PC-9 (cell line): ENCODE measurements at regions not wholly inside any gene's neighbourhood (a gene's known extent, or its start where the extent isn't known, plus 50 kb on each side); places are given as distances from the start of the nearest gene placed in this dataset.

Source experiments
- BruUV-seq: library from RNA; stranded (reverse); fragments of 400-500 nt; replicated peaks from 2 replicates; lab custom pipeline; 2021; lab: Mats Ljungman, UMichigan
- CTCF ChIA-PET: fragments of 300-600 bp; sonication (Branson Sonifier 250); formaldehyde crosslinking; loops from one replicate; lab custom pipeline; 2022; ENCODE audit warnings: antibody characterized with exemption; lab: Charles Lee
- POLR2A ChIA-PET: fragments of 300-600 bp; sonication (Branson Sonifier 250); formaldehyde crosslinking; loops from one replicate; lab custom pipeline; 2022; ENCODE audit warnings: antibody characterized with exemption; ENCODE audit not compliant: unreplicated experiment; lab: Charles Lee
- DNase-seq, 2 experiments: peaks; one replicate each; pipeline versions ENCODE4 v3.0.0 to v3.0.0-alpha.2; 2015 to 2022; ENCODE audit warnings: mixed read lengths in 1 of 2
- H2AFZ ChIP-seq: fragments of 200-600 bp; sonication (generic); 2 replicates; pipeline ENCODE4 v1.8.1; 2017; ENCODE audit warnings: antibody characterized with exemption
- H3F3A ChIP-seq: fragments of 200-600 bp; sonication (generic); 2 replicates; pipeline ENCODE4 v1.8.1; 2017; ENCODE audit warnings: antibody characterized with exemption, mild to moderate bottlenecking, low read depth; ENCODE audit not compliant: insufficient read depth
- H3K27ac ChIP-seq: fragments of 200-600 bp; sonication (generic); 2 replicates; pipeline ENCODE4 v1.6.1; 2016; ENCODE audit warnings: mixed run types
- H3K27me3 ChIP-seq: fragments of 200-600 bp; sonication (generic); 2 replicates; pipeline ENCODE4 v1.6.1; 2016; ENCODE audit warnings: low read depth, mixed run types; ENCODE audit not compliant: insufficient read depth
- H3K36me3 ChIP-seq: fragments of 200-600 bp; sonication (generic); 2 replicates; pipeline ENCODE4 v1.6.1; 2016; ENCODE audit warnings: low read depth, mixed run types
- H3K4me1 ChIP-seq: fragments of 200-600 bp; sonication (generic); replicated peaks from 2 replicates; pipeline ENCODE4 v1.6.1; 2016; ENCODE audit warnings: mixed run types; ENCODE audit not compliant: insufficient read depth
- H3K4me2 ChIP-seq: fragments of 200-600 bp; sonication (generic); 2 replicates; pipeline ENCODE4 v1.6.1; 2017; ENCODE audit warnings: mixed run types
- H3K4me3 ChIP-seq: fragments of 200-600 bp; sonication (generic); 2 replicates; pipeline ENCODE4 v1.6.1; 2016; ENCODE audit warnings: mixed run types
- H3K79me2 ChIP-seq: fragments of 200-600 bp; sonication (generic); 2 replicates; pipeline ENCODE4 v1.6.1; 2017; ENCODE audit warnings: low read depth, mixed run types
- H3K9me2 ChIP-seq: fragments of 200-600 bp; sonication (generic); 2 replicates; pipeline ENCODE4 v1.8.1; 2017; ENCODE audit warnings: mild to moderate bottlenecking; ENCODE audit not compliant: insufficient read depth
- H3K9me3 ChIP-seq: fragments of 200-600 bp; sonication (generic); 2 replicates; pipeline ENCODE4 v1.8.1; 2016; ENCODE audit warnings: low read depth; ENCODE audit not compliant: insufficient read depth
- H4K20me1 ChIP-seq: fragments of 200-600 bp; sonication (generic); 2 replicates; pipeline ENCODE4 v1.8.1; 2017; ENCODE audit not compliant: insufficient read depth
- CTCF ChIP-seq: fragments of 200-600 bp; sonication (generic); conservative IDR thresholded peaks from 2 replicates; pipeline ENCODE4 v1.6.1; 2017; ENCODE audit warnings: mixed run types, antibody characterized with exemption, mild to moderate bottlenecking, moderate library complexity
- EZH2 ChIP-seq: fragments of 200-600 bp; sonication (generic); IDR thresholded peaks from 2 replicates; pipeline ENCODE4 v1.8.0; 2017; ENCODE audit warnings: antibody characterized with exemption, low read depth
- intact Hi-C: fragments of 100-400 bp; cut with micrococcal nuclease; formaldehyde crosslinking; loops from one replicate; pipeline ENCODE4 v1.10.0; 2022; ENCODE audit not compliant: unreplicated experiment

DNA sequence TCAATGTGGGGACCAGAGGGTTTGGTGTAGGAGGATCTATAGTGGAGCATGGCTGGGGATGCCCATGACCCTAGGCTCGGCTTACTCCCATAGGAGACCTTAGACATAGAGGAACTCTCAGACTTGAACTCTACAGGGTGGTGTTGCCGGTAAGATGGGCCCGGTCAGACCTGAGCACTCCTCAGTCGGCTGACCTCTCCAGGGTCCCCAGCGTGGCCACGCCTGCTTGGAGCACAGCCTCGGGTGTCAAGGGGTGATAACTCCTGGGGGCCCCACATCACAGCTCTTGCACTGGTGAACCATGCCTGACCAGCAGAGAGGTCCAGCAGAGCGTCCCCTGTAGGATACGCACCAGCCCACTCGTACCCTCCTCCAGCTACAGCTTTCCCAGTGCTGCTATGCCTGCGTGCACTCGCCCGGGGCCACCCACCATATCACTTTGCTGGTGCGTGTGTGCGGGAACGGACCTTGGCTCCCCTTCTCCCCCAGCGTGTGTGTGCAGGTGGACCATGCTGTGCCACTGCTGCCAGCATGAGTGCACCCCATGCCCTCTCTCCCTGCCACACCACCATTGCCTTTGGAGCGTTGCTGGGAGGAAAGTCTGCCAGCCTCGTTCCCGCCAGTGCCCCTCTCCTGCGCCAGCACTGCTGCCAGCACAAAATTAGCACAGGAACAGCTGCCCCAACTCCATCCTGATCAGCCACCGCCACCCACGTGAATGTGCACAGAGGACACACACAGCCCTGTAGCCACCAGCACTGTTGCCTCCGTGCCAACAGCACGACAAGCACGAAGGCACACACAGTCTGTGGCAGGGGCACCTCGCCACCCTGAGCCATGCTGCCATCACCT is 806.6 kb downstream of the GLUD2 start:
- H3K27ac ChIP-seq = no peak overlapping the region
- H3K27me3 ChIP-seq = no peaks in the 10 kb centered on the region
- TF ChIP-seq EZH2 (no peak), CTCF (no peak)
- H2AFZ ChIP-seq = no peak overlapping the region
- no peak overlapping the region for H3K4me3 ChIP-seq
- no peaks in the 10 kb centered on the region for H4K20me1 ChIP-seq
- no peaks in the 10 kb centered on the region for H3F3A ChIP-seq
- CTCF ChIA-PET = no interaction called here
- no peaks in the 10 kb centered on the region for H3K79me2 ChIP-seq
- no peaks in the 10 kb centered on the region for H3K9me3 ChIP-seq
- intact Hi-C loops = no loop called here
- no peak overlapping the region for H3K4me2 ChIP-seq
- DNase-seq = no peak
- H3K36me3 ChIP-seq = no peaks in the 10 kb centered on the region
- H3K9me2 ChIP-seq = no peaks in the 10 kb centered on the region
- BruUV-seq = no TSS peak
- POLR2A ChIA-PET = no interaction called here
- H3K4me1 ChIP-seq = no peaks in the 10 kb centered on the region

DNA sequence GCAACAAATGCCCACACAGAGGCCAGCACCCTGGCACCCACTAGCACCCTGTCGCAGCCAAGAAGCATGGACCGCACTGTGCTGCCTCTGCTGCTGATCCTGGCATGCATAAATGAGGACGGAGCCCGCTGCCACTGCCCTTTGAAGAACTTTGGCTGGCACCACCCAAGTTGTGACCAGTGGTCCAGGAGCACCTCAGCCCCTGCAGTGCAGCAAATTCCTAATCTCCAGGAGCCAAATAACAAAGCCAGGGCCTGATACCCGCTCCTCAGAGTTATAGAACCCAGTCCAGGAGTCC is 807.2 kb downstream of the GLUD2 start:
- H3K4me1 ChIP-seq = no peaks in the 10 kb centered on the region
- no peaks in the 10 kb centered on the region for H3K9me2 ChIP-seq
- no peaks in the 10 kb centered on the region for H4K20me1 ChIP-seq
- H3K4me2 ChIP-seq = no peak overlapping the region
- H3K79me2 ChIP-seq = no peaks in the 10 kb centered on the region
- H3K27ac ChIP-seq = no peak overlapping the region
- H3K9me3 ChIP-seq = no peaks in the 10 kb centered on the region
- intact Hi-C loops = no loop called here
- TF ChIP-seq CTCF = no peak
- TF ChIP-seq EZH2 = no peak
- DNase-seq = no peak
- CTCF ChIA-PET = no interaction called here
- H3F3A ChIP-seq = no peaks in the 10 kb centered on the region
- POLR2A ChIA-PET = no interaction called here
- no peak overlapping the region for H3K4me3 ChIP-seq
- no peak overlapping the region for H2AFZ ChIP-seq
- BruUV-seq = no TSS peak
- no peaks in the 10 kb centered on the region for H3K36me3 ChIP-seq
- no peaks in the 10 kb centered on the region for H3K27me3 ChIP-seq

DNA sequence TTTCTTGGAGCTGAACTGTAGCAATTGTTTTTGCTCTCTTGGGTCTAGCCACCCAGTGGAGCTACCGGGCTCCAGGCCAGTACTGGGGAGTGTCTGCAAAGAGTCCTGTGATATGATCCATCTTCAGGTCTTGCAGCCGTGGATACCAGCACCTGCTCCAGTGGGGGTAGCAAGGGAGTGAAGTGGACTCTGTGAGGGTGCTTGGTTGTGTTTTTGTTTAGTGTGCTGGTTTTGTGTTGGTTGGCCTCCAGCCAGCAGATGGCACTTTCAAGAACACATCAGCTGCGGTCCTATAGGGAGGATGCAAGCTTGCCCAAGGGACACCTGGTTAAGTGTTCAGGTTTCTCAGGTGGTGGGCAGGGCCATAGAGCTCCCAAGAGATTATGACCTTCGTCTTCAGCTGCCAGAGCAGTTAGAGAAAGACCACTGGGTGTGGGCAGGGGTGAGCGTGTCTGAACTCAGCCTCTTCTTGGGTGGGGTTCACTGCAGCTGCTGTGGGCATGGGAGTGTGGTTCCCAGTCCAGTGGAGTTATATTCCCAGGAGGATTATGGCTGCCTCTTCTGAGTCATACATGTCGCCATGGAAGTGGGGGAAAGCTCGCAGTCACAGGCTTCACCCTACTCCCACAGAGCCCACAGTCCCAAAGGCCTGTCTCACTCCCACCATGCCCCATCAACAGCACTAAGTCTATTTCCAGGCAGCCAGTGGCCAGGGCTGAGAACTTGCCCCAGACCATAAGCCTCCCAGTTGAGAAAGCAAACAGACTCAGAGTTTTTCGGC is 811.6 kb downstream of the GLUD2 start:
- intact Hi-C loops = no loop called here
- no peak overlapping the region for H3K27ac ChIP-seq
- CTCF ChIA-PET = no interaction called here

More for the DNA sequence above, 811.6 kb downstream of the GLUD2 start:
- Histone ChIP-seq H3K9me2 (no peaks in the 10 kb centered on the region), H3K79me2 (no peaks in the 10 kb centered on the region), H3K9me3 (no peaks in the 10 kb centered on the region), H3K4me3 (no peak overlapping the region), H3K4me1 (no peaks in the 10 kb centered on the region), H3F3A (no peaks in the 10 kb centered on the region), H2AFZ (no peak overlapping the region), H4K20me1 (no peaks in the 10 kb centered on the region), H3K4me2 (no peak overlapping the region), H3K27me3 (no peaks in the 10 kb centered on the region), H3K36me3 (no peaks in the 10 kb centered on the region)
- DNase-seq = no peak
- POLR2A ChIA-PET = no interaction called here
- no peak for TF ChIP-seq CTCF
- no peak for TF ChIP-seq EZH2
- no TSS peak for BruUV-seq
